ENCODE measurements at regions not wholly inside any gene's neighbourhood (a gene's known extent, or its start where the extent isn't known, plus 50 kb on each side); places are given as distances from the start of the nearest gene placed in this dataset.
"Not testable (repeated sequence)": the region's sequence is repeated elsewhere in the genome, so short reads cannot be mapped to it uniquely, and the experiment has no call there.

DNA sequence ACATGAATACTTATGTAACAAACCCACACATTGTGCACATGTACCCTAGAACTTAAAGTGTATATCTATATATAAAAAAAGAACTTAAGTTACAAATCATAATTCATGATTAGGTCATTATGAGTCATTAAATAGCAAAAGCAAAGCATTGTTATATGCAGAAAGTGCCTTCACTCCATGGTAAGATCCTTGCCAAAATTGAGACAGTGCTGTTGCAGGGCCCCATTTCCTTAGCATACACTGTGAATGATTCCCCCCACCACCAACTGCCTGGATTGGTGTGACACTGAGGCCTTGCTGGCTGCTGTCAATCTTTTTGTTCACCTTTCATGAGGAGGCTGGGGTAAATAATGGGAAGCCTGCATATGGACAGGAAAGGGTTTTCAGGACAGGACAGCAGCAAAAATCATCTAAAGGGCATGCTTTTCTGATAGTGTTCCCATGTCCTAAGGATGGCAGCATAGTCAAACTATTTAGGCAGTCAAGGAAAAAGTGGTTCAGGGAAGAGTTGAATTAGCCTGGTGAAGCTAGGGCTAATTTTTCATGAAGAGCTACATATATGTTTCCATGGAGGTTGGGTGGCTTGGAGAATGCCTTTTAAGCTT is 188.2 kb upstream of the ASCC3 start:
- Histone ChIP-seq H3K4me3 (ENCODE audit: insufficient read depth, low read depth, low read length) (no peak overlapping the region), H3K36me3 (replicated peaks; ENCODE audit: control insufficient read depth, insufficient read depth, low read length) (no peaks in the 10 kb centered on the region), H3K27me3 (ENCODE audit: control insufficient read depth, insufficient read depth, low read length) (no peaks in the 10 kb centered on the region)
- no peak for DNase-seq

DNA sequence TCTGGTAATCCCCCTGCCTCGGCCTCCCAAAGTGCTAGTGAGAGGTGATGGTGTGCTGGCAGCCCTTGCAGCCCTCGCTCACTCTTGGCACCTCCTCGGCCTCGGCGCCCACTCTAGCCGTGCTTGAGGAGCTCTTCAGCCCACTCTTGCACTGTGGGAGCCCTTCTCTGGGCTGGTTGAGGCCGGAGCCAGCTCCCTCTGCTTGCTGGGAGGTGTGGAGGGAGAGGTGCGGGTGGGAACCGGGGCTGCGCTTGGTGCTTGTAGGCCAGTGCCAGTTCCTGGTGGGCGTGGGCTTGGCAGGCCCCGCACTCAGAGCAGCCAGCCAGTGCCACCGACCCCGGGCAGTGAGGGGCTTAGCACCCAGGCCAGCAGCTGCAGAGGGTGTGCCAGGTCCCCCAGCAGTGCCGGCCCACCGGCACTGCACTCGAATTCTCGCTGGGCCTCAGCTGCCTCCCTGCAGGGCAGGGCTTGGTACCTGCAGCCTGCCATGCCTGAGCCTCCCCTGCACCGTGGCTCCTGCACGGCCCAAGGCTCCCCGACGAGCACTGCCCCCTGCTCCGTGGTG is 189.0 kb upstream of the ASCC3 start:
- Histone ChIP-seq H3K27me3 (ENCODE audit: control insufficient read depth, insufficient read depth, low read length) (no peaks in the 10 kb centered on the region), H3K36me3 (replicated peaks; ENCODE audit: control insufficient read depth, insufficient read depth, low read length) (no peaks in the 10 kb centered on the region), H3K4me3 (ENCODE audit: insufficient read depth, low read depth, low read length) (no peak overlapping the region)
- DNase-seq, result no peak

DNA sequence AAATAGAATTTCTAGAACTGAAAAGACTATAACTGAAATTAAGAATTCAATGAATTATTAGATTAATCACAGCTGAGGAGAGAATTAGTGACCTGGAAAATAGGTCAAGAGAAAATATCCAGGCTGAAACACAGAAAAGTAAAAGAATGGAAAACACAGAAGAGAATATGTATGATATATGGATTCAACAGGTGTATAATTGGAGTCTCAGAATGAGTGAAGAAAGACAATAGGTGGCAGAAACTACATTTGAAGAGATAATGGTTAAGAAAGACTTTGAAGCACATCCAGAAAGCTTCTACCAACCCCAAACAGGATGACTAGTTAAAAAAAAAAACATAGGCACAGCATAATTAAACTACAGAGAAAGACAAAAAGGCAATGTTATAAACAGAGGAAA is 196.2 kb upstream of the ASCC3 start:
- H3K27me3 ChIP-seq (ENCODE audit: control insufficient read depth, insufficient read depth, low read length), result no peaks in the 10 kb centered on the region
- DNase-seq, result no peak
- no peak overlapping the region for H3K4me3 ChIP-seq (ENCODE audit: insufficient read depth, low read depth, low read length)
- H3K36me3 ChIP-seq (replicated peaks; ENCODE audit: control insufficient read depth, insufficient read depth, low read length), result no peaks in the 10 kb centered on the region

DNA sequence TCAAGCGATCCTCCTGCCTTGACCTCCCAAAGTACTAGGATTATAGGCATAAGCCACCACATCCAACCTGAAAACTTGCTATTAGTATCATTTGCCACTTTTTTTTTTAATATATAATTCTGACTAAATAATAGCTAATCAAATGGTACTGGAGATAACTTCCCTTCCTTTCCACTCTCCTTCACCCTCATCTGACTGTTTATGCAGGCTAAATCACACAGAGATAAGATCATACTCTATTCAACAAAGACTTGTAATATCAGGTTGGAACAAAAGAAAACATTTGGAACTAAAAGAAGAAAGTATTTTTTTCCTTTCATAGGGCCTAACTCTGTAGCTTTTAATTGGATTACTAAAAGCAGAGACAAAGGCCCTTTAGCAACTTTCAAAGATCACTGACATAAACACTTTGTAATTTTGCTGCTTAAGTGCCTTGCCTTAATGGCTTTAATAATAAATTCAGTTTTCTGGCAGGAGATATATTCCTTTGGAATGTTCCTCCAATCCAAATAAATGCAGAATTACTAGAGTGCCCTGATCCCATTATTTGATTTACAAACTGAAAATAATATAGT is 198.7 kb upstream of the ASCC3 start:
- no peak overlapping the region for H3K4me3 ChIP-seq (ENCODE audit: insufficient read depth, low read depth, low read length)
- H3K27me3 ChIP-seq (ENCODE audit: control insufficient read depth, insufficient read depth, low read length), result no peaks in the 10 kb centered on the region
- DNase-seq, result no peak
- H3K36me3 ChIP-seq (replicated peaks; ENCODE audit: control insufficient read depth, insufficient read depth, low read length), result no peaks in the 10 kb centered on the region

DNA sequence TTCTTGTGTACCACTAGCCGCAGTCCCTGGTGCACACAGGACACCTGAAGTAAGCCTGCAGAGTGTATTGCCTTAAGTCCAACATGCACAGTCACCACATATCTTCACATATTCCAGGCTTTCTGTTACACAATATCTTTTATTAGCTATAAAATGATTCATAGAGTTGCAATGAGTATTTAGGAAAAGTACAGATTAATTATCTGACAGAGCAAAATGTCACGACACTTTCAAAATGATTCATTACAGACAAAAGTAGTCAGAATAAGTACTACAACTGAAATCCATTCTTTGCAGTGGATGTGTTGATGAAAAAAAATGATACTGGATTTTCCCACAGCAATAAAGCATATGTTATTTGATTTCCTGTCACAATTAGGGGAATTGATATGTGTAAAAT is 199.5 kb upstream of the ASCC3 start:
- DNase-seq, result no peak
- H3K4me3 ChIP-seq (ENCODE audit: insufficient read depth, low read depth, low read length), result no peak overlapping the region
- no peaks in the 10 kb centered on the region for H3K27me3 ChIP-seq (ENCODE audit: control insufficient read depth, insufficient read depth, low read length)
- H3K36me3 ChIP-seq (replicated peaks; ENCODE audit: control insufficient read depth, insufficient read depth, low read length), result no peaks in the 10 kb centered on the region

DNA sequence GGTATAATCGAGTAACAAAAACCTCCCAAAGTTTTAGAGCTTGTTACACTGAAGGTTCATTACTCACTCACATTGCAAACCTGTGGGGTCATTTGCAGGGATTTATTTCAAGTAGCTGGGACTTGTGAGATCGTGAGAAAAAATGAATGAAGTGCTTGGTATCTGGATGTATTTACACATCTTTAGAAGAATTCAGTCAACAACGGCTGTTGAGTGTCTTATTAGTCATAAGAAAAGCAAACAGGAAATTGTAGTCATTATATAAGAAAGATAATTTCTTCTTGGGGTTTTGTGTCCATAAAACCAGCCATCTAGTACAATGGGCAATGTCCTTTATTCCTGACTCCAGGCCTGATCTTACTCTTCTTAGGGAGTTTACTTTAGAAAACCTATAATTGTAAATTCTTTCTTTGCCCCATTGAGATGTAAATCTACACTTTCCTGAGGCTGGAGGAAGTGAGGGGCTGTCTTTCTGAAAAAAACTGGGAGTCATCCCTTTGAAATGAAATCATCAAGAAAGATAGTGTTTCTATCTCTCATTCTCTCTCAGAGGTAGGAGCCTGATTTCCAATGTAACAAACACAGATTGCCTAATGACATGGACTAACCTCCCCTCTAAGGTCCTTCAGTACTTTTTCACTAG is 202.5 kb upstream of the ASCC3 start:
- Histone ChIP-seq H3K4me3 (ENCODE audit: insufficient read depth, low read depth, low read length) (no peak overlapping the region), H3K36me3 (replicated peaks; ENCODE audit: control insufficient read depth, insufficient read depth, low read length) (no peaks in the 10 kb centered on the region), H3K27me3 (ENCODE audit: control insufficient read depth, insufficient read depth, low read length) (no peaks in the 10 kb centered on the region)
- no peak for DNase-seq

DNA sequence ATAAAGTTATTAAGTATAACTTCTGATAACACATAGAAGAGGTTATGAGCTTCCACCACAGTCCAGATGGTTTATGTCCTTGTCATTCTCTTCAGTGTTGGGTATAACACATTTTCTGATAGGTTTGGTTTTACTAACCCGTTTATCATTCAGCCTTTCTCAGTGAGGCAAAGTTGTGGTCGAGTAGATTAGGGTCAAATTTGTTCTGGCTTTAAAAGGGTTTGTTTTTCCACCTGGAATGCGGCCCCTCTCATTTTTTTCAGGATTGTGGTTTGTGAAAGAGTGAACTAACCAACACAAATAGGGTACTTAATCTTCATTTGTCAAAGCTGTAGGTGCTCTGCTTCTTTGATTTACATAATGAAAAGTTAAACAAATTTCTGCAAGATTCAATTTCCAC is 204.2 kb upstream of the ASCC3 start:
- no peak overlapping the region for H3K4me3 ChIP-seq (ENCODE audit: insufficient read depth, low read depth, low read length)
- H3K27me3 ChIP-seq (ENCODE audit: control insufficient read depth, insufficient read depth, low read length), result no peaks in the 10 kb centered on the region
- DNase-seq, result no peak
- H3K36me3 ChIP-seq (replicated peaks; ENCODE audit: control insufficient read depth, insufficient read depth, low read length), result no peaks in the 10 kb centered on the region

DNA sequence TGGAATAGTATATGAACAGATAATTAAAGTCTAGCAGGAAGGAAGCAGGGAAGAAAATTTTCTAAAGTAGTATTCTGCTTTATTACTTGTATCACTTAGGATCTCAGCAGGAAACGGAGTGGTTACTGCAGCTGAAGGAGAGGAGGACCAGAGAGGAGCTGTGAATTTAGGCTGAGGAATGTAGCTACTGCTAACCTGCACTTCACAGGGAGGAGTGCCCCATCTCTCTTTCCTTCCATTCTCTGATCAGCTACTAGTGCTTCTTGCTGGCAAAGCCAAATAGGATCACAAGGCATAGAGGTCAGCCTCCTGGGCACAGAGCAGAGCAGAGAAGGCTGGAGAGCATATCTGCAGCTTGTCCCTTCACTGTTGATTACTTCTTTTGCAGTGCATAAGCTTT is 205.3 kb upstream of the ASCC3 start:
- DNase-seq, result peak; percentile 15
- Histone ChIP-seq H3K27me3 (ENCODE audit: control insufficient read depth, insufficient read depth, low read length) (no peaks in the 10 kb centered on the region), H3K36me3 (replicated peaks; ENCODE audit: control insufficient read depth, insufficient read depth, low read length) (no peaks in the 10 kb centered on the region), H3K4me3 (ENCODE audit: insufficient read depth, low read depth, low read length) (no peak overlapping the region)

DNA sequence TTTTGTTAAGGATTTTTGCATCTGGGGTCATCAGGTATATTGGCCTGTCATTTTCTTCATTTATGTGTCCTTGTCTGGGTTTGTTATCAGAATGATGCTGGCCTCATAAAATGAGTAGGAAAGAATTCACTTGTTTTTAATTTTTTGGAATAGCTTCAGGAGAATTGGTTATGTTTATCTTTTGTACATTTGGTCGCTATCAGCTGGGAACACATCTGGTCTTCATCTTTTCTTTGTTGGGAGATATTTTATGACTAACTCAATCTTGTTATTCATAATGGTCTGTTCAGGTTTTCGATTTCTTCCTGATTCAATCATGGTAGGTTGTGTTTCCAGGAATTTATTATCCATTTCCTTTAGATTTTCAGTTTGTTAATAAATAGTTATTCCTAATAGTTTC is 207.5 kb upstream of the ASCC3 start:
- no peak for DNase-seq
- no peaks in the 10 kb centered on the region; the same call in 1 of the 2 replicates for H3K36me3 ChIP-seq (replicated peaks; ENCODE audit: control insufficient read depth, insufficient read depth, low read length)
- H3K27me3 ChIP-seq (ENCODE audit: control insufficient read depth, insufficient read depth, low read length), result no peaks in the 10 kb centered on the region
- no peak overlapping the region for H3K4me3 ChIP-seq (ENCODE audit: insufficient read depth, low read depth, low read length)

DNA sequence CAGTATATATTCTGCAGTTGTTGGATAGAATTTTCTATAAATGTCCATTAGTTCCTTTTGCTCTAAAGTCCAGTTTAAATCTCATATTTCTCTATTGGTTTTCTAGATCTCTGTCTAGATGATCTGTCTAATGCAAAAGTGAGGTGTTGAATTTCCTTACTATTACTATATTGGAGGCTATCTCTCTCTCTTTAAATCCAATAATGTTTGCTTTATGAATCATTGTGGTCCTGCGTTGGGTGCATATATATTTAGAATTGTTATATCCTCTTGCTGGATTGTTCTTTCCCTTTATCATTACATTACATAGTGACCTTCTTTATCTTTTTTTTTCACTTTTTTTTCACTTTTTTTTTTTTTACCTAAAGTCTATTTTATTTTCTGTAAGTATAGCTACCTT is 208.5 kb upstream of the ASCC3 start:
- H3K36me3 ChIP-seq (replicated peaks; ENCODE audit: control insufficient read depth, insufficient read depth, low read length), result no peaks in the 10 kb centered on the region; the same call in 1 of the 2 replicates
- DNase-seq, result no peak
- H3K27me3 ChIP-seq (ENCODE audit: control insufficient read depth, insufficient read depth, low read length), result no peaks in the 10 kb centered on the region
- H3K4me3 ChIP-seq (ENCODE audit: insufficient read depth, low read depth, low read length), result no peak overlapping the region

DNA sequence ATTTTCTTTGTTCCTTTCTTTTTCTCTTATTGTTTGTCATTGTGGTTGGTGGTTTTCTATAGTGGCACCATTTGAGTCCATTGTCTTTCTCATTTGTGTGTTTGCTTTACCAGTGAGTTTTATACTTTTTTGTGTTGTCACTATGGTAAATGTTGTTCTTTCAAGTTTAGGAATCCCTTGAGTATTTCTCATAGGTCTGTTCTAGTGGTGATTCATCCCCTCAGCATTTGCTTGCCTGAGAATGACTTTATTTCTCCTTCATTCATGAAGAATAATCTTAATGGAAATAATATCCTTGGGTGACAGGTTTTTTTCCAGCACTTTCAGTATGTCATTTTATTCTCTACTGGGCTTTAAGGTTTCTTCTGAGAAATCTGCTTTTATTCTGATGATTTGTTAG is 209.2 kb upstream of the ASCC3 start:
- Histone ChIP-seq H3K36me3 (replicated peaks; ENCODE audit: control insufficient read depth, insufficient read depth, low read length) (no peaks in the 10 kb centered on the region; the same call in 1 of the 2 replicates), H3K4me3 (ENCODE audit: insufficient read depth, low read depth, low read length) (no peak overlapping the region), H3K27me3 (ENCODE audit: control insufficient read depth, insufficient read depth, low read length) (no peaks in the 10 kb centered on the region)
- DNase-seq, result no peak

DNA sequence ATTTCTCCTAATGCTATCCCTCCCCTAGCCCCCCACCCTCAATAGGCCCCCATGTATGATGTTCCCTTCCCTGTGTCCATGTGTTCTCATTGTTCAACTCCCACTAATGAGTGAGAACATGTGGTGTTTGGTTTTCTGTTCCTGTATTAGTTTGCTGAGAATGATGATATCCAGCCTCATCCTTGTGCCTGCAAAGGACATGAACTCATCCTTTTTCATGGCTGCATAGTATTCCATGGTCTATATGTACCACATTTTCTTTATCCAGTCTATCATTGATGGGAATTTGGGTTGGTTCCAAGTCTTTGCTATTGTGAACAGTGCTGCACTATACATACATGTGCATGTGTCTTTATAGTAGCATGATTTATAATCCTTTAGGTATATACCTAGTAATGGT is 217.5 kb upstream of the ASCC3 start:
- not testable (repeated sequence) for DNase-seq; H3K4me3 ChIP-seq (ENCODE audit: insufficient read depth, low read depth, low read length); H3K36me3 ChIP-seq (replicated peaks; ENCODE audit: control insufficient read depth, insufficient read depth, low read length); H3K27me3 ChIP-seq (ENCODE audit: control insufficient read depth, insufficient read depth, low read length)

DNA sequence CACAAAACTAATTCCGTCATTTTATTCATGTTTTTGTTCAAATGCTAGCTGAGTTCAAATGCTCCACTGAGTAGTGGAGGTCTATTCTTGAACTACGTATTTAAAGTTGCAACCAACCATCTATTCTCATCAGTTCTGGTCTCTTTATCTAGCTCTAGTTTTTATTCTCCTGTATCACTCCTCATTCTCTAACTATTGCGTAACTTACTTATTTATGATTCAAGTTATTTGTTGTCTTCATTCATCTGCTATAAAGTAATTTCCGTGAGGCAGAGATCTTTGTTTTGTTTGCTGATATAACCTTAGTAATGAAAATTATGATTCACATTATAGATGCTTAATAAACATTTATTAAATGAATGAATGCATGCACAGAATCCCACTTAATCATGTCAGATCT is 221.6 kb upstream of the ASCC3 start:
- Histone ChIP-seq H3K36me3 (replicated peaks; ENCODE audit: control insufficient read depth, insufficient read depth, low read length) (no peaks in the 10 kb centered on the region), H3K27me3 (ENCODE audit: control insufficient read depth, insufficient read depth, low read length) (no peaks in the 10 kb centered on the region), H3K4me3 (ENCODE audit: insufficient read depth, low read depth, low read length) (no peak overlapping the region)
- DNase-seq, result no peak

DNA sequence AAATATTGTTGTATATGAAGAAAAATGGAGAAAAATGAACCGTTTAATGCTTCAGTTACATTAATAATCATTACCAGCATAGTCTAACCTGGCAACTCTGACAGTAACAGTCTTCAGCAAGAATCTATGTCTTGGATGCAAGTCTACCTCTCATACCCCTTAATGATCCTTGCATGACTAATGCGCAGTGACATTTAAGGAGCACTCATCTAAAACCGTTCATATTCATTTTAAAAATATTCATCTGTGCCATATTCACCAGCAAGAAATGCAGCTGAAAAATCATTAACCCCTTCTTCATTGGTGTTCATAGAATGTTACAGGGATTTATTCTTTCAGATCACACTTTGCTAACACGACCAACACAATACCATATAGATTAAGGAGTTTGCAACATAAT is 227.2 kb upstream of the ASCC3 start:
- no peak for DNase-seq
- H3K4me3 ChIP-seq (ENCODE audit: insufficient read depth, low read depth, low read length), result no peak overlapping the region
- no peaks in the 10 kb centered on the region for H3K27me3 ChIP-seq (ENCODE audit: control insufficient read depth, insufficient read depth, low read length)
- H3K36me3 ChIP-seq (replicated peaks; ENCODE audit: control insufficient read depth, insufficient read depth, low read length), result no peaks in the 10 kb centered on the region

DNA sequence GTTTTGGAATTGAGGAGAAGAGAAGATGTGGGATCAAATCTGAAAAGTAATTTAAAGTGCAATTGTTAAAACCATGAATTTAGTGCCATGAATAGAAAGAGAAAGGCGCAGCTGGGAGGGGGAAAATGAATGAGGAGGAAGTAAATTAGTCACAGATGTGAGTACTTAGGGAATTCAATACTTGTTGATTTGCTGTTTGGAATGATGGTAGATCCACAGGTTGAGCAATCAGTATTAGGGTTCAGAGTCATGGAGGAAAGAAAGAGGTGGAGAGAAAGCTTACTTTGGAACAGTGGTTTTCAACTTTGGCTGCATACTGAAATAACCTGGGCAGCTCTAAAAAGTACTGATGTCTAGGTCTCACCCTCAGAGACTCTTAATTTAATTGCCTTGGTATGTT is 229.7 kb upstream of the ASCC3 start:
- H3K4me3 ChIP-seq (ENCODE audit: insufficient read depth, low read depth, low read length), result no peak overlapping the region
- DNase-seq, result no peak
- H3K27me3 ChIP-seq (ENCODE audit: control insufficient read depth, insufficient read depth, low read length), result no peaks in the 10 kb centered on the region
- no peaks in the 10 kb centered on the region for H3K36me3 ChIP-seq (replicated peaks; ENCODE audit: control insufficient read depth, insufficient read depth, low read length)
